Fibroblast of lung (primary cell): ENCODE measurements at regions not wholly inside any gene's neighbourhood (a gene's known extent, or its start where the extent isn't known, plus 50 kb on each side); places are given as distances from the start of the nearest gene placed in this dataset.

Experiments
- DNase-seq, 2 donors: peaks; one replicate each; pipeline versions ENCODE4 v3.0.0 to v3.0.0-alpha.2; 2010; ENCODE audit warnings: low read depth in 2 of 2
- H2AFZ ChIP-seq: 2 replicates; pipeline ENCODE4 v1.5.1; 2012; ENCODE audit warnings: low read length, control low read depth, inconsistent platforms
- H3K27ac ChIP-seq: 2 replicates; pipeline ENCODE4 v1.5.1; 2011; ENCODE audit warnings: low read length, control low read depth; ENCODE audit not compliant: insufficient read depth
- H3K27me3 ChIP-seq: 2 replicates; pipeline ENCODE4 v1.5.1; 2011; ENCODE audit warnings: mild to moderate bottlenecking, low read length; ENCODE audit not compliant: control insufficient read depth, insufficient read depth
- H3K36me3 ChIP-seq: 2 replicates; pipeline ENCODE4 v1.5.1; 2011; ENCODE audit warnings: low read length; ENCODE audit not compliant: control insufficient read depth, insufficient read depth
- H3K4me1 ChIP-seq: 2 replicates; pipeline ENCODE4 v1.5.1; 2011; ENCODE audit warnings: low read length; ENCODE audit not compliant: control insufficient read depth, insufficient read depth; ENCODE audit errors: extremely low read depth
- H3K4me2 ChIP-seq: 2 replicates; pipeline ENCODE4 v1.5.1; 2011; ENCODE audit warnings: low read length, control low read depth; ENCODE audit not compliant: insufficient read depth; ENCODE audit errors: extremely low read depth
- H3K4me3 ChIP-seq, 4 experiments: fragments of 200-600 bp in 1 of 4; sonication (generic) in 1 of 4; replicated peaks in 1 of 4; 2 replicates each; pipeline ENCODE4 v1.5.1; 2011 to 2016; ENCODE audit warnings: low read length in 4 of 4, low read depth in 3 of 4, mild to moderate bottlenecking in 3 of 4, control low read depth in 2 of 4, inconsistent platforms in 1 of 4, mixed read lengths in 1 of 4; ENCODE audit not compliant: insufficient read depth in 1 of 4; ENCODE audit errors: control extremely low read depth in 1 of 4
- H3K79me2 ChIP-seq: 2 replicates; pipeline ENCODE4 v1.5.1; 2012; ENCODE audit warnings: mild to moderate bottlenecking, low read length, inconsistent platforms; ENCODE audit not compliant: control insufficient read depth, insufficient read depth
- H3K9ac ChIP-seq: 2 replicates; pipeline ENCODE4 v1.5.1; 2011; ENCODE audit warnings: mild to moderate bottlenecking, low read length, control low read depth; ENCODE audit not compliant: insufficient read depth
- H3K9me3 ChIP-seq: 2 replicates; pipeline ENCODE4 v1.5.1; 2012; ENCODE audit warnings: low read depth, low read length; ENCODE audit not compliant: control insufficient read depth, insufficient read depth
- H4K20me1 ChIP-seq: 2 replicates; pipeline ENCODE4 v1.5.1; 2011; ENCODE audit warnings: low read length; ENCODE audit not compliant: control insufficient read depth, insufficient read depth; ENCODE audit errors: extremely low read depth
- CTCF ChIP-seq, 2 donors: IDR thresholded peaks in 1 of 2; conservative IDR thresholded peaks in 1 of 2; 1 replicate in 1 of 2; 2 replicates in 1 of 2; pipeline ENCODE4 v1.5.1; 2011 to 2012; ENCODE audit warnings: low read length in 2 of 2, control low read depth in 1 of 2, inconsistent platforms in 1 of 2, low read depth in 1 of 2, mild to moderate bottlenecking in 1 of 2
- EZH2 ChIP-seq: IDR thresholded peaks from 2 replicates; pipeline ENCODE4 v1.5.1; 2012; ENCODE audit warnings: low read length, control low read depth, mild to moderate bottlenecking; ENCODE audit errors: missing control alignments

DNA sequence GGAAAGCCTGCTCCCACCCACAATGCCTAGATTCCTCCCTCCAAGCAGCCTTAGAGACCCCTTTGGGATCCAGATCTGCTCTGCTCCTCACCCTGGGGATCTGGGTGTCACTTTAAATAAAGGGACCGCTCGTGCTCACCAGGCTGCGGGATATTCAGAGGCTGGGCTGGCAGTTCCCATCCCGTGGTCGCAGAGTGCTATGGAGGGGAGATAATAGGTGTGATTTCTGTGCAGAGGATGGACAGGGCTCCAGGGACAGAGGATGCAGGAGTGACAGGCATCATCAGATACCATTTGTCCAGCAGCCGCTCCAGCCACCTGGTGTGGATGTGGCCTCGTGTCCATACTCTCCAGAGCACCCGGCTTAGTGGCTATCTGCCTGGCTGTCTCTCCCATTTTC, 415.9 kb upstream of the SULF2 start:
- Histone ChIP-seq H3K4me1 (no peaks in the 10 kb centered on the region), H3K9me3 (no peaks in the 10 kb centered on the region), H3K36me3 (no peaks in the 10 kb centered on the region), H2AFZ (no peak overlapping the region), H3K79me2 (no peaks in the 10 kb centered on the region), H3K27ac (no peak overlapping the region), H3K9ac (no peak overlapping the region), H4K20me1 (no peaks in the 10 kb centered on the region), H3K27me3 (no peaks in the 10 kb centered on the region), H3K4me3 (no peak overlapping the region), H3K4me2 (no peak overlapping the region)
- TF ChIP-seq EZH2 (no peak), CTCF (conservative IDR thresholded peaks at IDR 0.05 in 1 of 2, IDR thresholded peaks at IDR 0.05 in 1 of 2; ENCODE audit: low read depth in 1 of 2, low read length in 2 of 2) (no peak)
- DNase-seq = no peak

GRCh38 chr20:48198929-48199451, 413.7 kb upstream of the SULF2 start:
- Histone ChIP-seq H2AFZ (no peak overlapping the region), H3K9me3 (no peaks in the 10 kb centered on the region), H3K9ac (no peak overlapping the region), H3K27ac (no peak overlapping the region), H3K4me1 (no peaks in the 10 kb centered on the region), H4K20me1 (no peaks in the 10 kb centered on the region), H3K27me3 (no peaks in the 10 kb centered on the region), H3K4me2 (no peak overlapping the region), H3K36me3 (no peaks in the 10 kb centered on the region), H3K79me2 (no peaks in the 10 kb centered on the region), H3K4me3 (no peak overlapping the region)
- peak in 1 of 2 donors; percentile 35 for DNase-seq
- no peak for TF ChIP-seq EZH2
- TF ChIP-seq CTCF (conservative IDR thresholded peaks at IDR 0.05 in 1 of 2, IDR thresholded peaks at IDR 0.05 in 1 of 2; ENCODE audit: low read depth in 1 of 2, low read length in 2 of 2) = no peak

DNA sequence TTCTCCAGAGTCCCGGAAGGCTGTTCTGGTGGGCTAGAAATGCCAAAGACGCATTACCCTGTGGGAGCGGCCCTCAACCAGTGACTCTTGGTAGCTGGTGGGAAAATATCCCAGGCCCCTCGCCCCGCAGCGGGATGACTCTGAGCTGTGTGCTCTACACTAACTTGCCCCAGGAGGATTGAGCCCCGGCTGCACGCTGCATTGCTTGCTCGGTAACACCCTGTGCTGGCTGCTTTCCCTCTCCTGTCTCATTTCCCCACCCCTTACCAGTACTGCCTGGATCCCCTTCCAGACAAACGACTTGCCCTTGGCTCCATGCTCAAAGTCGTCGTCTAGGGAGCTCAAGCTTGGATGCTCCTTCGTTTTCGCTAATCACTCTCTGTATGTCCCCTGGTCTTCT, 411.8 kb upstream of the SULF2 start:
- H3K4me3 ChIP-seq = no peak overlapping the region
- H3K4me1 ChIP-seq = no peaks in the 10 kb centered on the region
- no peak overlapping the region for H3K27ac ChIP-seq
- H4K20me1 ChIP-seq = no peaks in the 10 kb centered on the region
- no peaks in the 10 kb centered on the region for H3K27me3 ChIP-seq
- H3K79me2 ChIP-seq = no peaks in the 10 kb centered on the region
- no peak for DNase-seq
- no peaks in the 10 kb centered on the region for H3K36me3 ChIP-seq
- no peak overlapping the region for H3K4me2 ChIP-seq
- H3K9ac ChIP-seq = no peak overlapping the region
- H2AFZ ChIP-seq = no peak overlapping the region
- TF ChIP-seq CTCF (conservative IDR thresholded peaks at IDR 0.05 in 1 of 2, IDR thresholded peaks at IDR 0.05 in 1 of 2; ENCODE audit: low read depth in 1 of 2, low read length in 2 of 2) (no peak), EZH2 (no peak)
- H3K9me3 ChIP-seq = no peaks in the 10 kb centered on the region
